NCI-H187 treated with DMSO at 0.1 percent for 48 hours (cell line): ENCODE measurements at regions not wholly inside any gene's neighbourhood (a gene's known extent, or its start where the extent isn't known, plus 50 kb on each side); places are given as distances from the start of the nearest gene placed in this dataset.

Experiments used
- DNase-seq: peaks from one replicate; lab custom pipeline; 2025; lab: John Stamatoyannopoulos, UW

GRCh38 chr14:32004300-32004699 is 72.8 kb upstream of the ARHGAP5 start:
- DNase-seq = no peak

DNA sequence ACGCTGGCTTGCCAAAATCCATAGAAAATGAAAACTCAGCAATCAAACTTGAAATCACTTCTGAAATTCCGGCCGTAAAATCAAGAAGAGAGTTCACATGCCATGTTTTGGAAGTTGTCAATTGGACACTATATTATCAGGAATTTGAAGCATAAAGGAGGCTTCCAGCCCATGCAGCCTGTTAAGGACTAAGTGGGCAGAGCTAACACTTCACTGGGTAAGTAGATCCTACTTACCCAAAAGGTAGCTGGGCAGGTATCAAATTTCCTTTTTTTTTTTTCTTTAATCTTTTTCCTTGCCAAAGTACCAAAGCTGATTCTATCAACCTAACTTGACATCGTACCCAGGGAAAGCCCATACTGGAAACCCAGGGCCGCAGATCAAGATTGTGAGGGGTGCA is 71.5 kb upstream of the ARHGAP5 start:
- no peak for DNase-seq

DNA sequence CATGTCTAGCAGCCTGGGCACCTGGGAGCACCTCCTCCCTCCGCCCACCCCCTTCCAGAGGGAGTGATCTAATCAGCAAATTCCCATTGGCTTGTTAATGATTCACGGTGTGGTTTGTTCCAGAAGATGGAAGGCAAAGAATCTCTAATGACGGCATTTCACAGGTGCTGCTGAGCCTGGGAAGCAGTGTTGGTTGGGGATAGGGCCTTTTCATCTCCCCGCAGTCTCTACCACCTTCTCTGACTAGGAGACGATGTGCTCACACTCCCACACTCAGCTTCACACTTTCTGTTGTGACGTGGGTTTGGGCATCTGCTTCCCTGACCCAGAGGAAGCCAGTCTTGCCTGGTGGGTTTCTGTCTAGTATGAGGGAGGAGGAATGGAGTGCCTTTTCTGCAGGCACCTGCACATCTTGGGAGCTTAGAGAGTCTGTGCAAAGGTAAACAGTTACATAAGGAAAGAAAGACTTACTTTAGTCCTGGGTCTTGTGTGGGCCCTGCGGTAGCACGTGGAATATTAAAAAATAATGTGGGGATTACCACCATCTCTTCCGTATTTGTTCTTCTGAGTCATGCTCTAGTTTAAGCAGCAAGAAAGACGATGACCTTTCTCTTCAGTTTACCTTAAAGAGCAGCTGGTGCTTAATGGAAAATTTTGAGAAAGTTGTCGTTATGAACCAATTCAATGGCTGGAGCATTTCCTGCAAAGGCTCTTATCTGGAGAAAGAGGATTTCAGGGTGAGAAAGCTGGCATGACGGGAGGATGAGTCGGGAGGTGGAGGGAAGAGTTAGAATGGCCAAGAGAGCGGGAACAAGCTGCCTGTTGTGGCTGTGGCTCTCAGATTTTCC is 70.6 kb upstream of the ARHGAP5 start:
- no peak for DNase-seq

- no peak for DNase-seq
Measured at GRCh38 chr14:32007755-32008362, 69.2 kb upstream of the ARHGAP5 start.

DNA sequence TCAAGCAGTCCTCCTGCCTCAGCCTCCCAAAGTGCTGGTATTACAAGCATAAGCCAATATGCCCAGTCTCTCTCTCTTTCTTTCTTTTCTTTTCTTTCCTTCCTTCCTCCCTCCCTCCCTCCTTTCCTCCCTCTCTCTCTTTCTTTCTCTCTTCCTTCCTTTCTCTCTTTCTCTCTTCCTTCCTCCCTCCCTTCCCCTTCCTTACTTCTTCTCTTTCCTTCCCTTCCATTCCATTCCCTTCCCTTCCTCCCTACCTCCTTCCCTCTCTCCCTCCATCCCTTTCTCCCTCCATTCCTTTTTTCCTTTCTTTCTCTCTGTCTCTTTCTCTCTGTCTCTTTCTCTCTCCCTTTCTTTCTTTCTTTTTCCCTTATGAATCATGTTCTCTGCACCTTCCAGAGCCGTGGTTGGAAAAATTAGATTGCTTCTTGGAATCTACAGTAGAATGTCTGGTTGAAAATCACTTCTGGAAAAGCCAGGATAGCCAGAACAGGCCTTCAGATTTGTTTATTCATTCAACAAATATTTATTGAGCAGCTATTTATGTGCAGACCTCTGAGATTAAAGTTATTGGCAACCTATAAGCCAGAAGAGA is 68.4 kb upstream of the ARHGAP5 start:
- no peak for DNase-seq

- DNase-seq = no peak
Measured at GRCh38 chr14:32009221-32009975, 67.7 kb upstream of the ARHGAP5 start.

DNA sequence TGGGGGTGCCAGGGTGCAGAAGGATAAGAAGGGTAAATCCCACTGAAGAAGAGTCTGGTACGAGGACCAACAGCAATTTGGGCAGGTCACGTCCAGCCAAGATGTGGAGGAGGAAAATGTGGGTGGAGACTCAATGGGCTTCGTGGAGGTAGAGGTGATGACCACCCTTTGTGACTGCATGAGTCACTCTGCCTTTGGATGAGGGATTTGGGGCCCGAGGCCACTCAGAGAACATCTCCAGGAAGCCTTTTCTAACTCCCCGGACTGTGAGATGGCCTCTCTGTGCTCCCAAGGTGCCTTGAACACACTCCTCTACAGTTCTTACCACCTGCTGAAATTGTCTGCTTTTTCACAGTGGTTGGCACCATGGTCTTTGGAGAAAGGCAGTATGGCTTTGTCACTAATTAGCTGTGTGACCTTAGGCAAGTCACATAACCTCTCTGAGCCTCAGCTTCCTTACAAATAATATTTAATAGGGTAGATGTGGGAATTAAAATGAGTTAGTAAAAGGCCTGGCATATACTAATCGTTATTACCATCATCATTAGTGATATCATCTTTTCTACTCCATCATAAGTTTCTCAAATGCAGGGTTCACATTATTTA is 67.0 kb upstream of the ARHGAP5 start:
- no peak for DNase-seq

DNA sequence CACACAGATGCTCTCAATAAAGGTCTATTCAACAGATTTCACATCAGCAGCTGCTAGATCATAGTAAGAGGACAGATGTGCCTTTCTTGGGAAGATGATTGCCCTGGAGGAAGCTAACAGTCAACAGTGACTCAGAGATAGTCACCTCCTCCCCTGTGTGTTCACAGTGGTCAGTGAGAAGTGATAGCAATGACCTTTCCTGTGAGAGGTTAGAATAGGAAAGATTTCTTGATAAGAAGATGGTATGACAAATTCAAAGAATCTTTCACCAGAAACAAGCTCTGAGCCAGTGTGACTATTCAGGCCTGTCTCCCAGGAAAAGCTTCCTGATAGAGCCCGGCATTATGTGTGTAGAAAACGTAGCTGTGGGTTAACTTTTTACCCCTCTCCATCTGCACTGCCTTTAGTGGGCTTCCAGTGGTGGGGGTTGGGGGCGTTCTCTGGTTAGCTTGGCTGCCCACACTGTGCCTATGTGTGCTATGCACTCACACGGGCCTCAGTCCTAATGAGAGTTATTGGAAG is 66.4 kb upstream of the ARHGAP5 start:
- no peak for DNase-seq

DNA sequence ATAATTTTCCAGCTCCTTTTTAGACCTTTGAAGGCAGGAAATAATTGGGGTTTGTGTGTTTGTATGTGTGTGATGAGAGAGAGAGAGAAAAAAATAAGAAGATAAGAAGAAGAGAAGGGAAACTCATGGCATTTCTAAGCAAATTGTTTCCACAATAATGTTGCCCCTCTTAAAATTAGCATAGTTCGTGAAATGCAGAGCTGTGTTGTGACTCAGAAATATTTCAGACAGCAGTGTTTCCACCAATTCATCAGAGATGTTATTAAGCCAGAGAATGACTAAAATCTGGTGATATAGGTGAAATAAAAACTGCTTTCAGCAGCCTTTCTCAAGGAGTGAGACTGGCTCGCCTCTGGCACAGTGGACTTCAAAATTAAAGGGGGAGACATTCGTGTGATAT is 65.9 kb upstream of the ARHGAP5 start:
- DNase-seq = no peak

DNA sequence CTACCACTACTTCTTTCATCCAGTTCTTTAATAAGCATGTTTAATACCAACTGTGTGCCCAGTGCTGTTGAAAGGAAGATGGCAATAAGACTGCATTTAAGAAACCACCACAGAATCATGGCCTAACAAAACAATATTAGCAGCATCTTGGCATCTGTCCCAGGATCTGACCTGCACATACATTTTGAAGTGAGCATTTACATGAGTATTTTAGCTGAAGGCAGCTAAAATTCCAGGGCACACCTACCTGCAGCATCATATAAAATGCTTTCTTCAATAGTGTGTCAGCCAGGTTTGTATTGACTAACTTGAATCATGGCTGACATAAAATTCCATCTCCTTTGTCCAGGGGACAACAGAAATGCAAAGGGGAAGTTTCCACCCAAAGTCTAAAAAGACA is 65.0 kb upstream of the ARHGAP5 start:
- DNase-seq = no peak

- DNase-seq = no peak
Measured at GRCh38 chr14:32012571-32012970, 64.5 kb upstream of the ARHGAP5 start.

DNA sequence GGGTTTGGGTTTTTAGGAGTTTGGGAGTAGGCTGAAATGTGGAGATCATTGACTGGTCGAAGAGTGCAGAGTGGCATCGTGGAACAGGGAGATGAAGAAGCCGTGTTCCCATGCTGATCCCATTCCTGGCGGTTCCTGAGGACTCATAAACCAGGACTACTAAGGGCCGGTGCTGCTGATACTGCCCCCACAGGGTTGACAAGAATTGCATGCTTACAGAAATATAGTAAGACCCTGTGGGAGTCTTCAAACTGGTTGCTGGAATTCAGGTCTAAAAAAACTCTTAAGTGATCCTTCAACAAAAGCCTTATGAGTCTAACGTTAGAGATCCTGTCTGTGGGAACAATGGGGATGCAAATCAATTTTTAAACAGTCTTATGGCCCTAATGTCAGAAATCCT is 64.0 kb upstream of the ARHGAP5 start:
- no peak for DNase-seq

GRCh38 chr14:32014057-32014456 is 63.0 kb upstream of the ARHGAP5 start:
- no peak for DNase-seq

GRCh38 chr14:32014498-32014897 is 62.6 kb upstream of the ARHGAP5 start:
- DNase-seq = no peak

GRCh38 chr14:32015166-32015565 is 61.9 kb upstream of the ARHGAP5 start:
- no peak for DNase-seq

GRCh38 chr14:32017587-32017986 is 59.5 kb upstream of the ARHGAP5 start:
- DNase-seq = no peak

- DNase-seq = no peak
Measured at GRCh38 chr14:32018391-32019092, 58.6 kb upstream of the ARHGAP5 start.

GRCh38 chr14:32019276-32019675 is 57.8 kb upstream of the ARHGAP5 start:
- DNase-seq = no peak

GRCh38 chr14:32020882-32021281 is 56.2 kb upstream of the ARHGAP5 start:
- no peak for DNase-seq

DNA sequence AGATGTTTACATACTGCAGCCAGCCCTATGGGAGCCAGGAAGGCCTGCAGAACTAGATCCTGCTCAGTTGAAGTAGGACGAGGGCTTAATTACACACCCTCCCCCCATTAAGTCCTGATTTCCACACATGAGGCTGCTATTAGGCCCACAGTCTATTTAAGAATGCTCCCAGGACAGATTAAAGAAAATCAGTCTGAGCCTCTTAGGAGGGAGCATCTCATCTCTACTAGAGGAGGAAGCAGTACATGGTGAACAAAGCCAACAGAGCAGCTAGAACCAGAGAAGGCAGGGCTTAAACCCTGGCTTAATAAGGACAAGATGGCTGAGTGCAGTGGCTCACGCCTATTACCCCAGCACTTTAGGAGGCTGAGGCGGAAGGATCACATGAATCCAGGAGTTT is 55.8 kb upstream of the ARHGAP5 start:
- DNase-seq = no peak

- DNase-seq = no peak
Measured at GRCh38 chr14:32022525-32022924, 54.6 kb upstream of the ARHGAP5 start.
